WERI-Rb-1 (cell line): ENCODE measurements at regions not wholly inside any gene's neighbourhood (a gene's known extent, or its start where the extent isn't known, plus 50 kb on each side); places are given as distances from the start of the nearest gene placed in this dataset.

Experiments used
- DNase-seq: peaks from one replicate; pipeline ENCODE4 v3.0.0-alpha.2; 2020
- H3K27ac ChIP-seq: fragments of 250-450 bp; sonication (Bioruptor Pico); 2 replicates; pipeline ENCODE4 v1.5.1; 2020; ENCODE audit warnings: mild to moderate bottlenecking, moderate library complexity
- H3K27me3 ChIP-seq: fragments of 250-450 bp; sonication (Bioruptor Pico); 2 replicates; pipeline ENCODE4 v1.5.1; 2021; ENCODE audit warnings: mild to moderate bottlenecking, low read depth, moderate library complexity; ENCODE audit not compliant: insufficient read depth, severe bottlenecking
- H3K36me3 ChIP-seq: fragments of 250-450 bp; sonication (Bioruptor Pico); 2 replicates; pipeline ENCODE4 v1.5.1; 2020; ENCODE audit warnings: mild to moderate bottlenecking, moderate library complexity
- H3K4me3 ChIP-seq: 2 replicates; pipeline ENCODE4 v1.5.1; 2011; ENCODE audit warnings: low read depth, mild to moderate bottlenecking, control low read depth, low read length
- H3K9me3 ChIP-seq: fragments of 250-450 bp; sonication (Bioruptor Pico); 2 replicates; pipeline ENCODE4 v1.5.1; 2021; ENCODE audit warnings: mild to moderate bottlenecking, moderate library complexity; ENCODE audit not compliant: severe bottlenecking
- CTCF ChIP-seq: IDR thresholded peaks from 2 replicates; pipeline ENCODE4 v1.5.1; 2011; ENCODE audit warnings: low read depth, mild to moderate bottlenecking, control low read depth, inconsistent platforms, low read length

GRCh38 chr12:46506198-46506597, 133.6 kb upstream of the SLC38A2 start:
- no peaks in the 10 kb centered on the region for H3K36me3 ChIP-seq
- H3K27ac ChIP-seq = no peak overlapping the region
- no peak overlapping the region for H3K4me3 ChIP-seq
- no peaks in the 10 kb centered on the region for H3K9me3 ChIP-seq
- no peak for DNase-seq
- H3K27me3 ChIP-seq = no peaks in the 10 kb centered on the region
- TF ChIP-seq CTCF = no peak

GRCh38 chr12:46504494-46504893, 131.9 kb upstream of the SLC38A2 start:
- H3K4me3 ChIP-seq = no peak overlapping the region
- no peak for TF ChIP-seq CTCF
- no peaks in the 10 kb centered on the region for H3K27me3 ChIP-seq
- DNase-seq = no peak
- no peak overlapping the region for H3K27ac ChIP-seq
- H3K36me3 ChIP-seq = no peaks in the 10 kb centered on the region
- H3K9me3 ChIP-seq = no peaks in the 10 kb centered on the region

GRCh38 chr12:46503637-46504175, 131.1 kb upstream of the SLC38A2 start:
- TF ChIP-seq CTCF = no peak
- Histone ChIP-seq H3K27ac (no peak overlapping the region), H3K36me3 (no peaks in the 10 kb centered on the region), H3K9me3 (no peaks in the 10 kb centered on the region), H3K4me3 (no peak overlapping the region), H3K27me3 (no peaks in the 10 kb centered on the region)
- no peak for DNase-seq

GRCh38 chr12:46500673-46501072, 128.1 kb upstream of the SLC38A2 start:
- H3K27me3 ChIP-seq = no peaks in the 10 kb centered on the region
- H3K27ac ChIP-seq = no peak overlapping the region
- H3K4me3 ChIP-seq = no peak overlapping the region
- no peaks in the 10 kb centered on the region for H3K36me3 ChIP-seq
- no peak for DNase-seq
- no peaks in the 10 kb centered on the region for H3K9me3 ChIP-seq
- TF ChIP-seq CTCF = no peak

GRCh38 chr12:46499901-46500300, 127.3 kb upstream of the SLC38A2 start:
- Histone ChIP-seq H3K27me3 (no peaks in the 10 kb centered on the region), H3K4me3 (no peak overlapping the region), H3K27ac (no peak overlapping the region), H3K9me3 (no peaks in the 10 kb centered on the region), H3K36me3 (no peaks in the 10 kb centered on the region)
- DNase-seq = no peak
- no peak for TF ChIP-seq CTCF

- TF ChIP-seq CTCF = no peak
- H3K9me3 ChIP-seq = no peaks in the 10 kb centered on the region
- DNase-seq = no peak
- H3K4me3 ChIP-seq = no peak overlapping the region
- no peaks in the 10 kb centered on the region for H3K27me3 ChIP-seq
- no peaks in the 10 kb centered on the region for H3K36me3 ChIP-seq
- no peak overlapping the region for H3K27ac ChIP-seq
Observed at GRCh38 chr12:46499226-46499625, 126.7 kb upstream of the SLC38A2 start.
